H9 (cell line): ENCODE measurements at regions not wholly inside any gene's neighbourhood (a gene's known extent, or its start where the extent isn't known, plus 50 kb on each side); places are given as distances from the start of the nearest gene placed in this dataset.

ENCODE experiments used
- DNase-seq: peaks from one replicate; pipeline ENCODE4 v3.0.0-alpha.2; 2017
- H2AFZ ChIP-seq: one replicate; pipeline ENCODE4 v1.6.1; 2013; ENCODE audit warnings: mild to moderate bottlenecking, low read length, control low read depth, moderate library complexity
- H2AK5ac ChIP-seq: 2 replicates; pipeline ENCODE4 v1.6.1; 2013; ENCODE audit warnings: low read length, control low read depth, mixed read lengths; ENCODE audit not compliant: insufficient read length
- H2BK120ac ChIP-seq: one replicate; pipeline ENCODE4 v1.6.1; 2013; ENCODE audit warnings: low read depth, mild to moderate bottlenecking, low read length, control low read depth, inconsistent platforms; ENCODE audit not compliant: poor library complexity, severe bottlenecking
- H2BK12ac ChIP-seq: 2 replicates; pipeline ENCODE4 v1.6.1; 2013; ENCODE audit warnings: low read length, control low read depth, mixed read lengths, low read depth; ENCODE audit not compliant: insufficient read length
- H2BK15ac ChIP-seq: 2 replicates; pipeline ENCODE4 v1.6.1; 2013; ENCODE audit warnings: low read depth, low read length, control low read depth
- H2BK20ac ChIP-seq: one replicate; pipeline ENCODE4 v1.6.1; 2013; ENCODE audit warnings: low read depth, mild to moderate bottlenecking, low read length, control low read depth, inconsistent platforms; ENCODE audit not compliant: poor library complexity, severe bottlenecking
- H2BK5ac ChIP-seq: 2 replicates; pipeline ENCODE4 v1.6.1; 2013; ENCODE audit warnings: low read length, control low read depth, mixed read lengths; ENCODE audit not compliant: insufficient read length
- H3K14ac ChIP-seq: 2 replicates; pipeline ENCODE4 v1.6.1; 2013; ENCODE audit warnings: low read length, control low read depth; ENCODE audit not compliant: insufficient read depth
- H3K18ac ChIP-seq: 2 replicates; pipeline ENCODE4 v1.6.1; 2013; ENCODE audit warnings: low read depth, mild to moderate bottlenecking, mixed read lengths, low read length, control low read depth; ENCODE audit not compliant: insufficient read length
- H3K23ac ChIP-seq: 2 replicates; pipeline ENCODE4 v1.6.1; 2013; ENCODE audit warnings: low read length, control low read depth, mixed read lengths, low read depth; ENCODE audit not compliant: insufficient read length
- H3K23me2 ChIP-seq: 2 replicates; pipeline ENCODE4 v1.6.1; 2013; ENCODE audit warnings: low read depth, mild to moderate bottlenecking, mixed read lengths, low read length, control low read depth; ENCODE audit not compliant: insufficient read length, poor library complexity, severe bottlenecking
- H3K27ac ChIP-seq: 2 replicates; pipeline ENCODE4 v1.5.1; 2013; ENCODE audit warnings: low read length, control low read depth, mixed read lengths, low read depth; ENCODE audit not compliant: insufficient read length
- H3K27me3 ChIP-seq: 2 replicates; pipeline ENCODE4 v1.6.1; 2013; ENCODE audit warnings: low read length, control low read depth, inconsistent platforms; ENCODE audit not compliant: insufficient read depth
- H3K4ac ChIP-seq: 2 replicates; pipeline ENCODE4 v1.6.1; 2013; ENCODE audit warnings: low read depth, mild to moderate bottlenecking, control low read depth, inconsistent platforms, low read length, moderate library complexity
- H3K4me1 ChIP-seq: 2 replicates; pipeline ENCODE4 v1.6.1; 2013; ENCODE audit warnings: low read length, control low read depth, inconsistent platforms; ENCODE audit not compliant: insufficient read depth
- H3K4me2 ChIP-seq: 2 replicates; pipeline ENCODE4 v1.6.1; 2013; ENCODE audit warnings: low read length, control low read depth, mixed read lengths; ENCODE audit not compliant: insufficient read length, insufficient read depth
- H3K56ac ChIP-seq: 2 replicates; pipeline ENCODE4 v1.6.1; 2013; ENCODE audit warnings: low read depth, mild to moderate bottlenecking, mixed read lengths, low read length, control low read depth; ENCODE audit not compliant: insufficient read length
- H3K79me1 ChIP-seq: 2 replicates; pipeline ENCODE4 v1.6.1; 2013; ENCODE audit warnings: low read depth, mild to moderate bottlenecking, moderate library complexity, low read length, control low read depth, inconsistent platforms; ENCODE audit not compliant: insufficient read depth, poor library complexity, severe bottlenecking
- H3K79me2 ChIP-seq: 2 replicates; pipeline ENCODE4 v1.6.1; 2013; ENCODE audit warnings: low read length, control low read depth, inconsistent platforms; ENCODE audit not compliant: insufficient read depth
- H3K9ac ChIP-seq: 2 replicates; pipeline ENCODE4 v1.6.1; 2013; ENCODE audit warnings: low read length, control low read depth, mixed read lengths; ENCODE audit not compliant: insufficient read length; ENCODE audit errors: extremely low read depth
- H3K9me3 ChIP-seq: one replicate; pipeline ENCODE4 v1.6.1; 2013; ENCODE audit warnings: low read depth, low read length, inconsistent platforms; ENCODE audit not compliant: control insufficient read depth
- H3T11ph ChIP-seq: one replicate; pipeline ENCODE4 v1.6.1; 2013; ENCODE audit warnings: mild to moderate bottlenecking, low read length, control low read depth, inconsistent platforms
- H4K20me1 ChIP-seq: one replicate; pipeline ENCODE4 v1.6.1; 2013; ENCODE audit not compliant: control insufficient read depth, insufficient read length, insufficient read depth
- H4K5ac ChIP-seq: 2 replicates; pipeline ENCODE4 v1.6.1; 2013; ENCODE audit warnings: low read depth, mild to moderate bottlenecking, mixed read lengths, low read length, control low read depth; ENCODE audit not compliant: insufficient read length
- H4K8ac ChIP-seq: replicated peaks from 2 replicates; pipeline ENCODE4 v1.6.1; 2013; ENCODE audit warnings: low read length, control low read depth, mixed read lengths, low read depth; ENCODE audit not compliant: insufficient read length
- H4K91ac ChIP-seq: 2 replicates; pipeline ENCODE4 v1.6.1; 2013; ENCODE audit warnings: low read depth, mild to moderate bottlenecking, moderate library complexity, mixed read lengths, low read length, control low read depth; ENCODE audit not compliant: insufficient read length
- H3K27ac Mint-ChIP-seq, 3 experiments: 2 replicates in 2 of 3; 3 replicates in 1 of 3; pipeline ENCODE4 v1.8.0; 2020 to 2021; ENCODE audit warnings: mixed read lengths in 3 of 3, mild to moderate bottlenecking in 1 of 3, moderate library complexity in 1 of 3
- H3K27me3 Mint-ChIP-seq: 2 replicates; pipeline ENCODE4 v1.8.0; 2021; ENCODE audit warnings: low read depth, mild to moderate bottlenecking, moderate library complexity, mixed read lengths
- H3K36me3 Mint-ChIP-seq, 3 experiments: 2 replicates in 2 of 3; 3 replicates in 1 of 3; pipeline ENCODE4 v1.8.0; 2020 to 2021; ENCODE audit warnings: low read depth in 3 of 3, mixed read lengths in 3 of 3; ENCODE audit not compliant: insufficient read depth in 1 of 3
- H3K4me1 Mint-ChIP-seq, 2 experiments: 2 replicates each; pipeline ENCODE4 v1.8.0; 2020; ENCODE audit warnings: mixed read lengths in 2 of 2
- H3K4me3 Mint-ChIP-seq, 2 experiments: 2 replicates in 1 of 2; 3 replicates in 1 of 2; pipeline ENCODE4 v1.8.0; 2020 to 2021; ENCODE audit warnings: mild to moderate bottlenecking in 2 of 2, mixed read lengths in 2 of 2, moderate library complexity in 1 of 2
- H3K9me3 Mint-ChIP-seq, 2 experiments: 2 replicates in 1 of 2; 3 replicates in 1 of 2; pipeline ENCODE4 v1.8.0; 2020; ENCODE audit warnings: mild to moderate bottlenecking in 2 of 2, mixed read lengths in 2 of 2, moderate library complexity in 1 of 2
- WGBS: extraction: QIAGEN DNeasy Blood & Tissue Kit; methylation state at CpG from one replicate; pipeline ENCODE4 v1.1.7; 2013; ENCODE audit warnings: missing lambda C conversion rate, low lambda C conversion rate, mixed read lengths; ENCODE audit not compliant: insufficient read length; ENCODE audit errors: extremely low coverage; 5-methylcytosine and 5-hydroxymethylcytosine counted together
- TF ChIP-seq, protein P1 (sequence below): fragments of 200-600 bp; sonication (generic); conservative IDR thresholded peaks from 3 replicates; pipeline ENCODE4 v1.8.0; 2021; ENCODE audit warnings: antibody characterized with exemption, mild to moderate bottlenecking

DNA sequence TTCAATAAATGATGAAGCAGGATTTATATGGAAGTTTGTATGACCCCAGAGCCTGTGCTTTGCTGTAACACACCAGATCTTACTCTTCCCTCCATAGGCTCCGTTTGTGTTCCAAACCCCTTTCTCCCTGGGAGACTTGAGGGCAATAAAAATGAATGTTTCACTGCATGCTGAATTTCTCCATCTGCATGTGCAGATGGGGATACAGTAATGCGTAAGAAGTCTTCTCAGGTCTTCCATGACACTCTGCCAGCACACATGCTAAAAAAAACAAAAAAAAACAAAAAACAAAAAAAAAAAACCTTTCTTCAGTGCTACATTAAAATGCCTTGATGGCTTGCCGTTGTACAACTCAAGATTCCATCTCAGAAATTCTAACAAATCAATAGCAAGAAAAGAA lies 170.2 kb upstream of the ANKFN1 start:
- Histone ChIP-seq H3K27ac (no peak overlapping the region), H2BK120ac (no peak overlapping the region), H3K79me1 (no peaks in the 10 kb centered on the region), H4K91ac (no peak overlapping the region), H4K5ac (no peak overlapping the region), H2BK5ac (no peak overlapping the region), H3K4me2 (no peak overlapping the region), H4K8ac (no peak overlapping the region), H2BK12ac (no peak overlapping the region), H3K23me2 (no peaks in the 10 kb centered on the region), H3K9ac (no peak overlapping the region), H3K9me3 (no peaks in the 10 kb centered on the region), H2AFZ (no peak overlapping the region), H3K14ac (no peak overlapping the region), H2AK5ac (no peak overlapping the region), H3K18ac (no peak overlapping the region), H3K27me3 (no peaks in the 10 kb centered on the region), H3K79me2 (no peaks in the 10 kb centered on the region), H3T11ph (no peak overlapping the region), H3K4ac (no peak overlapping the region), H2BK20ac (no peak overlapping the region), H3K4me1 (no peaks in the 10 kb centered on the region), H2BK15ac (no peak overlapping the region), H4K20me1 (no peaks in the 10 kb centered on the region), H3K23ac (no peak overlapping the region), H3K56ac (no peak overlapping the region)
- Mint-ChIP-seq H3K27ac (no peak overlapping the region; a peak in 1 of 7 replicates), H3K9me3 (peaks cover 0 to 3% of the 10 kb centered on the region in 2 experiments; a peak in 1 of 5 replicates), H3K27me3 (no peaks in the 10 kb centered on the region; the same call in 1 of the 2 replicates), H3K4me3 (no peak overlapping the region), H3K36me3 (no peaks in the 10 kb centered on the region; a peak in 1 of 7 replicates), H3K4me1 (no peaks in the 10 kb centered on the region; a peak in 1 of 4 replicates)
- TF ChIP-seq, protein P1, sequence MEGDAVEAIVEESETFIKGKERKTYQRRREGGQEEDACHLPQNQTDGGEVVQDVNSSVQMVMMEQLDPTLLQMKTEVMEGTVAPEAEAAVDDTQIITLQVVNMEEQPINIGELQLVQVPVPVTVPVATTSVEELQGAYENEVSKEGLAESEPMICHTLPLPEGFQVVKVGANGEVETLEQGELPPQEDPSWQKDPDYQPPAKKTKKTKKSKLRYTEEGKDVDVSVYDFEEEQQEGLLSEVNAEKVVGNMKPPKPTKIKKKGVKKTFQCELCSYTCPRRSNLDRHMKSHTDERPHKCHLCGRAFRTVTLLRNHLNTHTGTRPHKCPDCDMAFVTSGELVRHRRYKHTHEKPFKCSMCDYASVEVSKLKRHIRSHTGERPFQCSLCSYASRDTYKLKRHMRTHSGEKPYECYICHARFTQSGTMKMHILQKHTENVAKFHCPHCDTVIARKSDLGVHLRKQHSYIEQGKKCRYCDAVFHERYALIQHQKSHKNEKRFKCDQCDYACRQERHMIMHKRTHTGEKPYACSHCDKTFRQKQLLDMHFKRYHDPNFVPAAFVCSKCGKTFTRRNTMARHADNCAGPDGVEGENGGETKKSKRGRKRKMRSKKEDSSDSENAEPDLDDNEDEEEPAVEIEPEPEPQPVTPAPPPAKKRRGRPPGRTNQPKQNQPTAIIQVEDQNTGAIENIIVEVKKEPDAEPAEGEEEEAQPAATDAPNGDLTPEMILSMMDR = no peak
- no CpG with 5 or more reads among the region's 3 CpGs for WGBS
- no peak for DNase-seq
